ENCODE measurements at regions not wholly inside any gene's neighbourhood (a gene's known extent, or its start where the extent isn't known, plus 50 kb on each side); places are given as distances from the start of the nearest gene placed in this dataset.
A peak's percentile ranks its signal among the peaks of the same experiment; 100 is the strongest.

DNA sequence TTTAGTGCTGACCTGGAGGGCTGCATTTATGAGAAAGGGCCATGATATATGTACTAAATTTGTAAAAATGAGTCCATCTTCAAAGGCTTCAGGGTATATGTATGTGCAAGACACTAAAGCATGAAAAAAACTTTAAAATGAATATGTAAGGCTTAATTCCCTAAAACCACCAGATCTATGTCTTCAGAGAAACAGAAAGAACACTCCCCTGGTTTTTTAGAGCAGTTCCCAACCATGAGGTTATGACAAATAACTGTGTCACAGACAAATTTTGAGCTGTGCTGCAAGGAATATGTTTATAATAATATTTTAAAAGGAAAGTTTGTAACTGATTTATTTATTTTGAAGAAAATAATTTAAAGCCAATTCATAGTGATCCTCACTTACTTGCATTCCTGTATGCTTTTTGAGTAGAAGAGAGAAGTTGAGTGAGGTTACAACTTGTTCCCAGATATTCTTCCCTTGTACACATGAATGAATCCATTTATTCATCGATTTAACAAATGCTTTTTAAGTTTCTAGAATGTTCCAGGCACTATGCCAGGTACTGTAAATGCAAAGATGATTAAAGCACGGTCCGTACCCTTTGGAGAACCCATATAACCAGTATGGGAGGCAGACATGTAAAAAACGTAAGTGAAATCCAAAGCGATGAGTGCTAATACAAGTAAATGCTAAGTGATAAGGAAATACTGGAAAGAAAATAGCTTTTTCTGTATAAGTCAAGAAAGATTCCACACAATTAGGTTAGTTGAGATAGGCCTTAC lies 295.2 kb upstream of the DIAPH2 start:
- DNase-seq (ENCODE audit: low read depth), result no peak
- TF ChIP-seq MYC (IDR thresholded peaks at IDR 0.05; ENCODE audit: low read depth, low read length) (no peak), POLR2A (IDR thresholded peaks at IDR 0.05; ENCODE audit: extremely low read depth, insufficient read length) (no peak)
- TF ChIP-seq, protein P1, sequence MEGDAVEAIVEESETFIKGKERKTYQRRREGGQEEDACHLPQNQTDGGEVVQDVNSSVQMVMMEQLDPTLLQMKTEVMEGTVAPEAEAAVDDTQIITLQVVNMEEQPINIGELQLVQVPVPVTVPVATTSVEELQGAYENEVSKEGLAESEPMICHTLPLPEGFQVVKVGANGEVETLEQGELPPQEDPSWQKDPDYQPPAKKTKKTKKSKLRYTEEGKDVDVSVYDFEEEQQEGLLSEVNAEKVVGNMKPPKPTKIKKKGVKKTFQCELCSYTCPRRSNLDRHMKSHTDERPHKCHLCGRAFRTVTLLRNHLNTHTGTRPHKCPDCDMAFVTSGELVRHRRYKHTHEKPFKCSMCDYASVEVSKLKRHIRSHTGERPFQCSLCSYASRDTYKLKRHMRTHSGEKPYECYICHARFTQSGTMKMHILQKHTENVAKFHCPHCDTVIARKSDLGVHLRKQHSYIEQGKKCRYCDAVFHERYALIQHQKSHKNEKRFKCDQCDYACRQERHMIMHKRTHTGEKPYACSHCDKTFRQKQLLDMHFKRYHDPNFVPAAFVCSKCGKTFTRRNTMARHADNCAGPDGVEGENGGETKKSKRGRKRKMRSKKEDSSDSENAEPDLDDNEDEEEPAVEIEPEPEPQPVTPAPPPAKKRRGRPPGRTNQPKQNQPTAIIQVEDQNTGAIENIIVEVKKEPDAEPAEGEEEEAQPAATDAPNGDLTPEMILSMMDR (IDR thresholded peaks at IDR 0.05; ENCODE audit: low read depth, low read length), result no peak
- TF ChIP-seq, protein P2, sequence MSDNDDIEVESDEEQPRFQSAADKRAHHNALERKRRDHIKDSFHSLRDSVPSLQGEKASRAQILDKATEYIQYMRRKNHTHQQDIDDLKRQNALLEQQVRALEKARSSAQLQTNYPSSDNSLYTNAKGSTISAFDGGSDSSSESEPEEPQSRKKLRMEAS (IDR thresholded peaks at IDR 0.05; ENCODE audit: low read depth, low read length), result no peak
- H3K4me3 ChIP-seq (ENCODE audit: low read depth, low read length), result no peak overlapping the region

DNA sequence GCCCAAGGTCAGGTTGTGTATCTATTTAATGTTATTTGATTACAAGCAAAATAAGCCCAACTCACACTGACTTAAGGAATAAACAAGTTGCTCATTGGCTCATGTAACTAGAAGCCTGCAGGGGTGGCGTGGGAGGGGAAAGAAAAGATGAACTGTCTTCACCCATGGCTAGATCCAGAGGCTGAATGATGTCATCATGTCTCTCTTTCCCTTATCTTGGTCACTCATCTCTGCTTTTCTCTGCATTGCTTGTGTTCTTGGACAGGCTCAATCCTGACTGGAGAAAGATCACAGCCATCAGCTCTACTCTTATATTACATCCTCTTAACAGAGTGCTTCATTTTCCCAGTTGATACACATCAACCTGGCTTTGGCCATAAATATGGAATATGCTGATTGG lies 290.0 kb upstream of the DIAPH2 start:
- peak; percentile 2 for DNase-seq (ENCODE audit: low read depth)
- H3K4me3 ChIP-seq (ENCODE audit: low read depth, low read length), result no peak overlapping the region
- TF ChIP-seq POLR2A (IDR thresholded peaks at IDR 0.05; ENCODE audit: extremely low read depth, insufficient read length) (no peak), MYC (IDR thresholded peaks at IDR 0.05; ENCODE audit: low read depth, low read length) (no peak)
- TF ChIP-seq, protein P2 (IDR thresholded peaks at IDR 0.05; ENCODE audit: low read depth, low read length), result no peak
- TF ChIP-seq, protein P1 (IDR thresholded peaks at IDR 0.05; ENCODE audit: low read depth, low read length), result no peak

DNA sequence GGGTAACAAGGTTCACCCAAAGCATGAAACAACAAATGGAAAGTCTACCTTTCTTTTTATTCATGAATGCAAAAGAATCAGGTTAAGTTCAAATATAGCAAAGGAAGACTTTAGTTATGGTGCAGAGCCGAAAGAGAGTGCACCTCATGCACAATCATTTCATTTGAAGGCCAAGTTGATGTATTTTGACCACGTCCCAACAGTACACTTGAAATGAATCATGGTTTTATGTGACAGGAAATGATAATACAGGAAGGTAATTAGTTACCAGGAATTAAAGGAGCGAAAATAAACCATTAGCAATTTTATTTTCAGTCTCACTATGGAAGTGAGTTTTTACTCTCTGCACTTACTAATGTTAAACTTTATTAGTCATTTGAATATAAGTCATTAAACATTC lies 281.2 kb upstream of the DIAPH2 start:
- DNase-seq (ENCODE audit: low read depth), result no peak
- TF ChIP-seq, protein P2 (IDR thresholded peaks at IDR 0.05; ENCODE audit: low read depth, low read length), result no peak
- TF ChIP-seq POLR2A (IDR thresholded peaks at IDR 0.05; ENCODE audit: extremely low read depth, insufficient read length) (no peak), MYC (IDR thresholded peaks at IDR 0.05; ENCODE audit: low read depth, low read length) (no peak)
- TF ChIP-seq, protein P1 (IDR thresholded peaks at IDR 0.05; ENCODE audit: low read depth, low read length), result no peak
- H3K4me3 ChIP-seq (ENCODE audit: low read depth, low read length), result no peak overlapping the region

DNA sequence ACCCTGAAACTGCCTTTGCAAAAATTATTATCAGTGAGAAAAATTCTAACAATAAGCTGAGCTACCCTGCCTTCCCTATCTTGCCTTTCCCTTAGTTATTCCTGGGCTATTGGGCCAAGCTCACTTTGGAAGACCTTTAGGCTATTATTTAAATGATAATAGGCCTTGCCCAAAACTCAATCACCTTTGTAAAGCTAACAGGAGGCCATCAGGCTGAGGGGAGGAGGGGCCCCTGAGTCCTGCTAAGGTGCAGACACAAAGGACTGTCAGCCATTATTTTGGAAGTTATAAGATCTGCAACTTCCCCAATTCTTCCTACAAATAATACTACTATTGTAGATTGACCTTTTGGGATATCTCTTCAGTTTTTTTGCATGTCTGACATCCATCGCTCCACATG lies 278.8 kb upstream of the DIAPH2 start:
- DNase-seq (ENCODE audit: low read depth), result no peak
- H3K4me3 ChIP-seq (ENCODE audit: low read depth, low read length), result no peak overlapping the region
- TF ChIP-seq, protein P1 (IDR thresholded peaks at IDR 0.05; ENCODE audit: low read depth, low read length), result no peak
- no peak for TF ChIP-seq MYC (IDR thresholded peaks at IDR 0.05; ENCODE audit: low read depth, low read length)
- TF ChIP-seq POLR2A (IDR thresholded peaks at IDR 0.05; ENCODE audit: extremely low read depth, insufficient read length), result no peak
- TF ChIP-seq, protein P2 (IDR thresholded peaks at IDR 0.05; ENCODE audit: low read depth, low read length), result no peak

DNA sequence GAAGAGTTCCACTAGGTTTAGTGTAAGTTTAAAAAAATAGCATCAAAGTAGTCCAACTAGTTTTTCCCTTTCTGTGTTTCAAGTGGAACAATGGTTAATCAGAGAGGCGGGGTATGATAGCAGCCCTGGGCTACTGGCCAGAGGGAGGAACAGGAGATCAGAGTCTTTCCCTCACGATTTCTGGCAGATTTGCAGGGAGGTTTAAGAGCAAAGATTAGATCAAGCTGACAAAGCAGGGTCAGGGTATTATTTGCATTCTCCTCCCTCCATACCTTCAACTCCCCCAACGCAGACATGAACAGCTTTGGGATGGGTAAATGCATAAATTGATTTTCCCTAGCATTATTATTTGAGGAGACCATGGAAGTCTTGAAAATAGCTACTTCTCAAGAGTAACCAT lies 277.6 kb upstream of the DIAPH2 start:
- no peak for TF ChIP-seq POLR2A (IDR thresholded peaks at IDR 0.05; ENCODE audit: extremely low read depth, insufficient read length)
- TF ChIP-seq MYC (IDR thresholded peaks at IDR 0.05; ENCODE audit: low read depth, low read length), result no peak
- TF ChIP-seq, protein P1 (IDR thresholded peaks at IDR 0.05; ENCODE audit: low read depth, low read length), result no peak
- TF ChIP-seq, protein P2 (IDR thresholded peaks at IDR 0.05; ENCODE audit: low read depth, low read length), result no peak
- no peak for DNase-seq (ENCODE audit: low read depth)
- H3K4me3 ChIP-seq (ENCODE audit: low read depth, low read length), result no peak overlapping the region
